SJCRH30 (cell line): ENCODE measurements at regions not wholly inside any gene's neighbourhood (a gene's known extent, or its start where the extent isn't known, plus 50 kb on each side); places are given as distances from the start of the nearest gene placed in this dataset.
"Not testable (repeated sequence)": the region's sequence is repeated elsewhere in the genome, so short reads cannot be mapped to it uniquely, and the experiment has no call there.

Experiments used
- DNase-seq, 2 experiments: peaks; one replicate each; pipeline ENCODE4 v3.0.0-alpha.2; 2015 to 2020
- H3K27ac ChIP-seq: fragments of 250-450 bp; sonication (Bioruptor Pico); 2 replicates; pipeline ENCODE4 v1.5.1; 2020; ENCODE audit warnings: mild to moderate bottlenecking, moderate library complexity
- H3K27me3 ChIP-seq: fragments of 250-450 bp; sonication (Bioruptor Pico); 2 replicates; pipeline ENCODE4 v1.5.1; 2020; ENCODE audit warnings: mild to moderate bottlenecking, moderate library complexity
- H3K36me3 ChIP-seq: fragments of 250-450 bp; sonication (Bioruptor Pico); 2 replicates; pipeline ENCODE4 v1.5.1; 2020; ENCODE audit warnings: mild to moderate bottlenecking, moderate library complexity
- H3K4me1 ChIP-seq: fragments of 250-450 bp; sonication (Bioruptor Pico); 2 replicates; pipeline ENCODE4 v1.5.1; 2020; ENCODE audit warnings: mild to moderate bottlenecking, moderate library complexity
- H3K4me3 ChIP-seq: fragments of 250-450 bp; sonication (Bioruptor Pico); 2 replicates; pipeline ENCODE4 v1.5.1; 2020; ENCODE audit warnings: mild to moderate bottlenecking, moderate library complexity
- H3K9me3 ChIP-seq: fragments of 250-450 bp; sonication (Bioruptor Pico); replicated peaks from 2 replicates; pipeline ENCODE4 v1.5.1; 2020; ENCODE audit warnings: mild to moderate bottlenecking, moderate library complexity

DNA sequence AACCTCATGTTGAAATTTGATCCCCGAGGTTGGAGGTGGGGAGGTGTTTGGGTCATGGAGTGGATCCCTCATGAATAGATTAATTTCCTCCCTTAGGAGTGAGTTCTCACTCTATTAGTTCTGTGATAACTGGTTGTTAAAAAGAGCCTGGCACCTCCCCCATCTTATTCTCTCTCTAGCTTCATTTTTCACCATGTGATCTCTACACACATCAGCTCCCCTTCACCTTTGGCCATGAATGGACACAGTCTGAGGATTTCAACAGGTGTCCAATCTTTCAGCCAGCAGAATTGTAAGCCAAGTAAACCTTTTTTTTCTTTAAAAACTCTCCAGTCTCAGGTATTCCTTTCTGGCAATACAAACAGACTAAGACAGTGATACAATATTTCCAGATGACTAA, 602.0 kb upstream of the FAM98A start:
- no peaks in the 10 kb centered on the region for H3K4me1 ChIP-seq
- DNase-seq: no peak
- H3K27me3 ChIP-seq: no peaks in the 10 kb centered on the region
- H3K36me3 ChIP-seq: 0 out of 2 replicates have a peak, but pooled peaks cover 3% of the 10 kb centered on the region
- H3K4me3 ChIP-seq: no peak overlapping the region
- no peaks in the 10 kb centered on the region for H3K9me3 ChIP-seq
- no peak overlapping the region for H3K27ac ChIP-seq

DNA sequence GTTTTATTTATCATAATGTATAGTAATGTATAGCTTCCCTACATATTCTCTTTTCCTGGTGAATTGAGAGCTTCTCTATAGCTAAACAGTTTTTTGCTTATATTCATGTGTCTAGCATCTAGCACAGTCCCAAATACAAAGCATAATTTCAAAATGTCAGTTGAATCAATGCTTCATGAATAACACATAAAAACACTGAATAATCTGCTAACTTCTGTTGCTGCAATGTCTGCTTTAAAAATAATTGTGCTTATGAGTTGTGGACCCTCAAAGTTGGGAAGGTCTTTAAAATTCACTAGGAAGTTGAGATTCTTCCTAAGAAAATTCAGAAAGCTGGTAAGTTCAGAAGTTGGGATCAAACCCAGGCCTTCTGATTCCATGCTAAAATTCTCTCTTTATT, 600.9 kb upstream of the FAM98A start:
- Histone ChIP-seq H3K4me3 (no peak overlapping the region), H3K27me3 (no peaks in the 10 kb centered on the region), H3K9me3 (no peaks in the 10 kb centered on the region), H3K36me3 (0 out of 2 replicates have a peak, but pooled peaks cover 3% of the 10 kb centered on the region), H3K4me1 (no peaks in the 10 kb centered on the region), H3K27ac (no peak overlapping the region)
- DNase-seq: no peak

DNA sequence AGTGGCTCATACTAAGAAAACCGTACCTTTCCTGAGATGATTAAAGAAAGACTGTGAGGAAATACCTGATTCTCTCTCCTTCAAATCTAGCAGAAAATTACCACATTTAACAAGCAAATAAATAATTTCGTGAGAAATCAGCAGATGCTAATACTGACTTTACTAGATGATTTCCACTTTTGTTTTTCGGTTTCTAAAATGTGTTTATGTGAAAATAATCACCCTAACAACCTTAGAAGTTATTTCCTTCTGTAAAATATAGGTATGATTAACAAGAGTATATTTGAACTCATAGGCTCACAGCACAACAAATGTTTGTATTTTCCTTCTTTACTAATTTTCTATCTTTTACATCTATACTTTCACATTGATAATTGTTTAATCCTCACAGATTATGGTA, 594.1 kb upstream of the FAM98A start:
- H3K4me3 ChIP-seq: no peak overlapping the region
- no peaks in the 10 kb centered on the region for H3K27me3 ChIP-seq
- H3K27ac ChIP-seq: no peak overlapping the region
- no peaks in the 10 kb centered on the region for H3K9me3 ChIP-seq
- DNase-seq: no peak
- 0 out of 2 replicates have a peak, but pooled peaks cover 3% of the 10 kb centered on the region for H3K36me3 ChIP-seq
- H3K4me1 ChIP-seq: no peaks in the 10 kb centered on the region

DNA sequence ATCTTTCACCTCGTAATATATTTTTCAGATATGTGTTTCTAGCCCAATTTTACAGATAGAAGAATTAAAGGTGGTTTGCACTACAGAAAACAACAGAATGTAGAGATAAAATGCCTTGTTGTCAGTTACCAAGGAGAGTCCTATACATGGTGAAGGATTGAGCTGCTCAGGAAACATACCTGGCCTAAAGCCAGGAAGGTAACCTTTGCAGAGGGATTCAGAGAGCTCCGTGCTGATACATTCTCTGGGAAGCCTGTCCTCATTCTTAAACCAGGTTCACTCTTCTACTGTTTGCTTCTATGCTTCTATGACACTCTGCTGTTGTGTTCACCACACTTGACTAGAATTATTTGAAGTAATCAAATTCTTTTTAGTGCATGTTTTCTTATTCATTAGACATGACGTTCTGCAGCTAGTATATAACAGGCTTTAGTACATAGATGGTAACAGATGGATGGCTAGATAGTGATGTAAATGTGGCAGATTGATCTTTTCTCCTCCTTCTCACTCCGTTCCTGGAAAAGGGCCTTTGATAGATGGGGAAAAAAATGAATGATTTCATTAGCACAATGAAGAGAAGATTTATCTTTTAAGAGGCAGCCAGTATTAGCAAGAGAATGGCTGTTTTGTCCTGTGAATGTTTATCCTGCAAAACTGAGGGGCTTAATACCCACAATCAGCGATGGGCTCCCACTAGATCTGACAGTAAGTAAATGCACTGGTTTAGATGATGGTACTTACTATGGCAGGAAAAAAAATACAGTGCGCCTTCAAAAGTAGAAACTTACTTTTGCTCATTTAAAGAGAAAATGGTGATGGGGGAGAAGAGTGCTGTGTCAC, 589.6 kb upstream of the FAM98A start:
- H3K4me3 ChIP-seq: no peak overlapping the region
- no peak overlapping the region for H3K27ac ChIP-seq
- H3K9me3 ChIP-seq: no peaks in the 10 kb centered on the region
- no peaks in the 10 kb centered on the region for H3K36me3 ChIP-seq
- no peak for DNase-seq
- H3K4me1 ChIP-seq: no peaks in the 10 kb centered on the region
- no peaks in the 10 kb centered on the region for H3K27me3 ChIP-seq

DNA sequence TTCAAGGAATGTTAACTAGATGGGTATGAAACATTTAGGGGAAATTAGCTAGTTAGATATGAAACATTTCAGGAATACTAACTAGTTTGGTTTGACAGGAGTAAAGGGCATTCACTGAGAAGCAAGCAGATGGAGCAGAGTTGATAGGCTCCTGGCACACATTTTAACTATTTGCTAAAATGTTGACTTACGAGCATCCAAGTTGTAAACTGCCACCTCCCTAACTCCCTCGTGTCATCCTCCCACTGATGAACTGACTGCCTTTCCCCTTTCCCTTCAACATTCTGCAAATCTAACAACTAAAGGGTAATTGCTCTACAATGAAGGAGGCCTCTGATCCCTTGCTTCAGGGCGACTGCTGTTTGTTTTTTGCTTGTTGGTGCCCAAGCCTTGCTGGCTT, 580.4 kb upstream of the FAM98A start:
- no peaks in the 10 kb centered on the region for H3K36me3 ChIP-seq
- no peaks in the 10 kb centered on the region for H3K9me3 ChIP-seq
- no peak overlapping the region for H3K4me3 ChIP-seq
- no peak overlapping the region for H3K27ac ChIP-seq
- no peak for DNase-seq
- no peaks in the 10 kb centered on the region for H3K4me1 ChIP-seq
- no peaks in the 10 kb centered on the region for H3K27me3 ChIP-seq

DNA sequence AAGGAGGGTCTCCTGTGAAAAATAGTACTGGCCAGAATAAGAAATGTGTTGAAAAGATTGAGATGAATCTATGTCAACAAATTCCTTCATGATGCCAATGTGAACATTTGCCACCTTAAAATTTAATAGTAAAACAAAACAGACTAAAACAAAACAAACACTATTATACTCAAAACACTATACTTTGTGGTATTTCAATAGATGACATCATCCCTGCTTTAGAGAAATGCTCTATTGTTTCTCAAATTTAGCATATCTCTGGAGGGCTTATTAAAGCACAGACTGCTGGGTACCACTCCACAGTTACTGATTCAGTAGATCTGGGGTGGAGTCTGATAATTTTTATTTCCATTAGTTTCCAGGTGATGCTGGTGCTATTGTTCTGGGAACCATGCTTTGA, 579.4 kb upstream of the FAM98A start:
- Histone ChIP-seq H3K4me1 (no peaks in the 10 kb centered on the region), H3K9me3 (no peaks in the 10 kb centered on the region), H3K36me3 (no peaks in the 10 kb centered on the region), H3K27ac (no peak overlapping the region), H3K27me3 (no peaks in the 10 kb centered on the region), H3K4me3 (no peak overlapping the region)
- DNase-seq: no peak

DNA sequence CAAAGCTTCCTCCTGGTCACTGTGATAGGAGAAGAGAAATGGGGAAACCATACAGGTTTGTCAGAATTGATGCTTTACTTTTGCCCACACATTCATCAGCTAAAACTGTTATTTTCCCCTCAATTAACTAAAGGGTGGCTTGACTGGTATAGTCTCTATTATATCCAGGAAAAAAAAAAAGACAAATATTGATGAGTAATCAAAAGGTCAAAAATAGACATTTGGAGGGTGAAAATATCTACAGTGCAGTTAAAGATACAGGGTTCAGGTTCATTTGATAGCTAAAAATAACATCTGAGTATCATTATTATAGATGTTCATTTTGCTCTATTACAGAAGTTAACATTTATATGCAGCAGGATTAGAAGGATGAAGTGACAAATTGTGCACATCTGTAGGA, 577.6 kb upstream of the FAM98A start:
- no peak for DNase-seq
- Histone ChIP-seq H3K27me3 (no peaks in the 10 kb centered on the region), H3K9me3 (no peaks in the 10 kb centered on the region), H3K36me3 (no peaks in the 10 kb centered on the region), H3K27ac (no peak overlapping the region), H3K4me1 (no peaks in the 10 kb centered on the region), H3K4me3 (no peak overlapping the region)

DNA sequence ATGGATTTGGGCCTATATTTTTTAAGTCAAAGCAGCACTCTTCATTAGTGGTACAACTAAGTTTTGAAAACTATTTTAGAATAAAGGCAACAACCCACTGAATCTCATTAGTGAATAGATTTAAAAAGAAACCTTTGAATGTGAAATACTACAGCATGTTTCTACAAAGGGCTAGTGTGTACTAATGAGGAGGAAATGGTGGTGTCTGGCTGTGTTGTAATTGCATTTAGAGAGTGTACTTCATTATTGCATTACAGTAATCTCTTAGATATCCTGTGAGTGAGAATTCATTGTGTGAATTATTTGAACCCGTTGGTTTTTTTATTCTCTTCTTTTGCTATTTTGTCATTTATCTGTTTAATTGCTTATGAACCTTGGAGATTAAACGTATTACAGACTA, 575.4 kb upstream of the FAM98A start:
- Histone ChIP-seq H3K9me3 (no peaks in the 10 kb centered on the region), H3K27ac (no peak overlapping the region), H3K27me3 (no peaks in the 10 kb centered on the region), H3K36me3 (no peaks in the 10 kb centered on the region), H3K4me3 (no peak overlapping the region), H3K4me1 (no peaks in the 10 kb centered on the region)
- DNase-seq: no peak

DNA sequence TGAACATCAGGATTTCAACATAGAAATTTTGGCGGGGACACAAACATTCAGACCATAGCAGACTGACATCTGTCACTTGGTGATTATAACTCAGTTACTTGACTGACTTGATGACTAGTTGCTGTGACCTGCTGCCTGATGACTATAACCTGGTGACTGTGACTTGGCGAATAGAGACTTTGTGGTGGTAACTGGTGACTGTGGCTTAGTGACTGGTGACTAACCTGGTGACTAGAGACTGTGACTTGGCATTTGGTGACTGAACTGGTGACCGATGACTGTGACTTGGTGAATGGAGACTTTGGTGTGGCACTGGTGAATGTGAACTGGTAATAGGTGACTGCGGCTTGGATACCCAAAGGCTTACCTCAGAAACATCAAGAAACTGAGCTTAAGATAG, 563.1 kb upstream of the FAM98A start:
- Histone ChIP-seq H3K4me1 (no peaks in the 10 kb centered on the region), H3K4me3 (no peak overlapping the region), H3K36me3 (no peaks in the 10 kb centered on the region), H3K27me3 (no peaks in the 10 kb centered on the region), H3K27ac (no peak overlapping the region), H3K9me3 (no peaks in the 10 kb centered on the region; the same call in 1 of the 2 replicates)
- no peak for DNase-seq

DNA sequence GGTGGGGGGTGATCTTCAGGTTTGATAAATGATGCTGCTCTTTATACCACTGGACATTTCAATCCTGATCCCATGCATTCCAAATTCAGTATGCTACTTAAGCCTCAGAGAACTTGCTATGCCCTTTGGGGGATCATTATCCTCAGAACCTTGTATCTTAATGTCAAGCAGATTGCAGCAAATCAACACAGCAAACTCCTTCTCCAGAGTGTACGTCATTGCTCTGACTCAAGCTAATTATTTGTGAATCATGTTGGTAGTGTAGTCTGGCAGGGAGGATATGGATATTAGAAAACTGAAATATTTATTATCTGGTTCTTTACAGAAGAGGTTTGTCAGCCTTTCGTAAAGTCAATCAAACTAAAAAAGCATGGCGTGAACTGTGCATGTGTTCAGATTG, 562.5 kb upstream of the FAM98A start:
- Histone ChIP-seq H3K36me3 (no peaks in the 10 kb centered on the region), H3K9me3 (no peaks in the 10 kb centered on the region; the same call in 1 of the 2 replicates), H3K4me3 (no peak overlapping the region), H3K4me1 (no peaks in the 10 kb centered on the region), H3K27me3 (no peaks in the 10 kb centered on the region), H3K27ac (no peak overlapping the region)
- no peak for DNase-seq

DNA sequence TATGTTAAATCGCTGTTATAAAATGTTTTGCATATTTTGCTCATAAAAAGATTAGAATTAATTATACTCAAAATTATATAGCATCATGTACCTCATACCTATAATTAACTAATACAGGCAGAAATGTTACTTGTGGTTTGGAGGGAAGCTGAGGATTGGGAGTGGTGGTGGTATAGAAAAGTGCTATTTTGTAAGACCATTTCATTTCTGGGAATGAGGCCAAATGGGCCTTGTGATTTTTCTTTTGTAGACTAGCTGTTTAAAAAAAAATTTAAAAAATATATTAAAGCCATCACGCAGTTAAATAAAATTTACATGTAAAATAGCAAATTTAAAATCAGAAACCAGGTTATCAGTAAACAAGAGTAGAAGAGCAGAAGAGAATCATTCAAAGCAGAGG, 560.8 kb upstream of the FAM98A start:
- H3K9me3 ChIP-seq: no peaks in the 10 kb centered on the region
- no peak overlapping the region for H3K27ac ChIP-seq
- DNase-seq: no peak
- H3K4me1 ChIP-seq: no peaks in the 10 kb centered on the region
- no peaks in the 10 kb centered on the region for H3K36me3 ChIP-seq
- no peak overlapping the region for H3K4me3 ChIP-seq
- no peaks in the 10 kb centered on the region for H3K27me3 ChIP-seq

DNA sequence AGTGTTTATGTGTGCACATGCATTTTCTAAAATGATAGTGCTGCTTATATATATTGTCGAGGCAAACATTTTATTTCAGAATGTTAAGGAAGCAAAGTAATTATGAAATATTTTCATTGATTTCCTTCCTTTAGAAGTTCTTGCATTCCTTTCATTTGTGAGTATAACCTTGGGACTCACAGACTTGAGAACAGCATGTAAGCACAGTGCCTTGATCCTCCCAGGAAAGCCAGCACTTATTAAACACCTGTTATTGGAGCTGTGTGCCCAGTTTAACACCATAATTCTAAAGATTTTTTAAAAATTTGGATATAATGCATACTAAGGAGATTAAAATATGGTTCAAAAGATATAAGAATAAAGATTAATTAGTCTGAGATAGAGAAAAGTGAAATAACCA, 554.4 kb upstream of the FAM98A start:
- H3K4me3 ChIP-seq: no peak overlapping the region
- H3K36me3 ChIP-seq: no peaks in the 10 kb centered on the region
- DNase-seq: no peak
- H3K4me1 ChIP-seq: peaks cover 3% of the 10 kb centered on the region; the same call in 1 of the 2 replicates
- no peak overlapping the region for H3K27ac ChIP-seq
- H3K27me3 ChIP-seq: 0 out of 2 replicates have a peak, but pooled peaks cover 4% of the 10 kb centered on the region
- H3K9me3 ChIP-seq: no peaks in the 10 kb centered on the region

DNA sequence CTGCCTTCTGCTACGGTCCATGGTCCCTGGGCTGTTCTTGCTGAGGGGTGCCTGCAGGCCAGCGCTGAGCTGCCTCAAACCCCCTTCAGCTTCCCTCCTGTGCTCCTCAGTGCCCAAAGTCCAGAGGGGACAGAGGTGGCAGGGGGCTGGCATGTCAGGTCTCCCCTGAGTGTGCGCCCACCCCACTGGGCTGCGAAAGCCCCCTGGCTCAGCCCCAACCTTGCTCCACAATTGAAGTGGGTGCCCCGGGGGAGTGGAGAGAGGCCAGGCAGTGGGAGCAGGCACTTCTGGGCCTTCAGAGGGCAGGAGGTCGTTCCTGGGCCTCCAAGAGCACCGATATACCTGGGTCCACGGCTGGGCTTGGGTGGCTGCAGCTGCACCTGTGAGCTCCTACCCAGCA, 548.7 kb upstream of the FAM98A start:
- no peaks in the 10 kb centered on the region for H3K36me3 ChIP-seq
- DNase-seq: no peak
- no peak overlapping the region for H3K4me3 ChIP-seq
- no peak overlapping the region for H3K27ac ChIP-seq
- H3K4me1 ChIP-seq: peaks cover 3% of the 10 kb centered on the region; the same call in 1 of the 2 replicates
- H3K27me3 ChIP-seq: no peaks in the 10 kb centered on the region
- no peaks in the 10 kb centered on the region for H3K9me3 ChIP-seq

DNA sequence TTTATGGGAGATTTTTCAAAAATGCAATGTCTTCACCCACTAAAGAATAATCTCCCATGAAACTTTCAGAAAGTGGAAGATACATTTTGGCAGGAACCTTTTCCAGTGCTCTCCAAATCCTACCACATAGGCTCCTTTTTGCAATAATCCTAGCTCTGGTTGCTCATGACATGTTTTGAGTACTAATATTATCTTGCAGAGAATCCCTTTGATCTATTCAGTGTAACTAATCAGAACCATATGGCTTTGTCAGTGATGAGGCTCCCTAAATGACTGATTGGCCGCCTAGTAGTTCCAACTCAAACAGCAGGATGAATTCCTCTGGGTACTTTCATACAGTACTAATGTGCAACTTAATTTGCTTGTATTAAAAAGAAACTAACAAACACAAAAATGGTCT, 544.0 kb upstream of the FAM98A start:
- no peaks in the 10 kb centered on the region for H3K4me1 ChIP-seq
- no peak overlapping the region for H3K27ac ChIP-seq
- H3K9me3 ChIP-seq: 0 out of 2 replicates have a peak, but pooled peaks cover 3% of the 10 kb centered on the region
- no peak for DNase-seq
- H3K27me3 ChIP-seq: no peaks in the 10 kb centered on the region
- H3K4me3 ChIP-seq: no peak overlapping the region
- H3K36me3 ChIP-seq: no peaks in the 10 kb centered on the region

DNA sequence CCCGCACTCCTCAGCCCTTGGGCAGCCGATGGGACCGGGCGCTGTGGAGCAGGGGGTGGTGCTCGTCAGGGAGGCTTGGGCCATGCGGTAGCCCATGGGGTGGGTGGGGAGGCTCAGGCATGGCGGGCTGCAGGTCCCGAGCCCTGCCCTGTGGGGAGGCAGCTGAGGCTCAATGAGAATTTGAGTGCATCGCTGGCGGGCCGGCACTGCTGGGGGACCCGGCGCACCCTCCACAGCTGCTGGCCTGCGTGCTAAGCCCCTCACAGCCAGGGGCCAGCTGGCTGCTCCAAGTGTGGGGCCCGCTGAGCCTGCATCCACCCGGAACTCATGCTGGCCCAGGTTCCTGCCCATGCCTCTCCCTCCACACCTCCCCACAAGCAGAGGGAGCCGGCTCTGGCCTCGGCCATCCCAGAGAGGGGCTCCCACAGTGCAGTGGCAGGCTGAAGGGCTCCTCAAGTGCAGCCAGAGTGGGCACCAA, 543.5 kb upstream of the FAM98A start:
- not testable (repeated sequence) for H3K36me3 ChIP-seq, H3K27me3 ChIP-seq, H3K4me3 ChIP-seq, H3K27ac ChIP-seq, H3K4me1 ChIP-seq, DNase-seq, H3K9me3 ChIP-seq

DNA sequence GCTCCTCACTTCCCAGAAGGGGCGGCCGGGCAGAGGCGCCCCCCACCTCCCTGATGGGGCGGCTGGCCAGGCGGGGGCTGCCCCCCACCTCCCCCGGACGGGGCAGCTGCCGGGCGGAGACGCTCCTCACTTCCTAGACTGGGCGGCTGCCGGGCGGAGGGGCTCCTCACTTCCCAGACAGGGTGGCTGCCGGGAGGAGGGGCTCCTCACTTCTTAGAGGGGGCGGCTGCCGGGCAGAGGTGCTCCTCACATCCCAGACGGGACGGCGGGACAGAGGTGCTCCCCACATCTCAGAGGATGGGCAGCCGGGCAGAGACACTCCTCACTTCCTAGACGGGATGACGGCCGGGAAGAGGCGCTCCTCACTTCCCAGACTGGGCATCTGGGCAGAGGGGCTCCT, 534.0 kb upstream of the FAM98A start:
- not testable (repeated sequence) for H3K36me3 ChIP-seq, H3K4me3 ChIP-seq, H3K4me1 ChIP-seq, DNase-seq, H3K27ac ChIP-seq, H3K27me3 ChIP-seq, H3K9me3 ChIP-seq
